Sigmoid colon (tissue), 6 donors: ENCODE measurements at regions not wholly inside any gene's neighbourhood (a gene's known extent, or its start where the extent isn't known, plus 50 kb on each side); places are given as distances from the start of the nearest gene placed in this dataset.
A peak's percentile ranks its signal among the peaks of the same experiment; 100 is the strongest.

Experiments used
- DNase-seq: peaks from one replicate; pipeline ENCODE4 v3.0.0-alpha.2; 2019
- H3K27ac ChIP-seq, 4 donors: fragments of 200-600 bp; sonication (generic); one replicate each; pipeline ENCODE4 v1.5.1; 2016 to 2019; ENCODE audit warnings: mild to moderate bottlenecking in 1 of 4
- H3K27me3 ChIP-seq, 3 donors: fragments of 200-600 bp; sonication (generic); one replicate each; pipeline ENCODE4 v1.5.1; 2019; ENCODE audit warnings: mild to moderate bottlenecking in 1 of 3
- H3K36me3 ChIP-seq, 4 donors: fragments of 200-600 bp; sonication (generic); one replicate each; pipeline ENCODE4 v1.5.1; 2016 to 2019
- H3K4me1 ChIP-seq, 4 donors: fragments of 200-600 bp; sonication (generic); one replicate each; pipeline ENCODE4 v1.5.1; 2017 to 2019
- H3K4me3 ChIP-seq, 4 donors: fragments of 200-600 bp; sonication (generic); one replicate each; pipeline ENCODE4 v1.5.1; 2017 to 2019; ENCODE audit warnings: mild to moderate bottlenecking in 2 of 4, moderate library complexity in 1 of 4
- H3K9me3 ChIP-seq, 4 donors: fragments of 200-600 bp in 3 of 4; sonication (generic) in 3 of 4; one replicate each; pipeline versions ENCODE4 v1.5.1 to v1.6.1; 2013 to 2019
- CTCF ChIP-seq, 4 experiments: fragments of 450-650 bp in 3 of 4; fragments of 200-600 bp in 1 of 4; IDR thresholded peaks; one replicate each; pipeline ENCODE4 v1.5.1; 2016 to 2019; ENCODE audit warnings: antibody characterized with exemption in 4 of 4, mild to moderate bottlenecking in 3 of 4, moderate library complexity in 2 of 4
- EP300 ChIP-seq, 4 donors: sonication (generic); formaldehyde crosslinking; IDR thresholded peaks; one replicate each; pipeline ENCODE4 v1.6.1; 2017; ENCODE audit warnings: antibody characterized with exemption in 4 of 4
- POLR2A ChIP-seq, 2 donors: fragments of 450-650 bp; IDR thresholded peaks; one replicate each; pipeline ENCODE4 v1.6.1; 2016; ENCODE audit warnings: antibody characterized with exemption in 2 of 2, mild to moderate bottlenecking in 2 of 2, moderate library complexity in 2 of 2
- POLR2AphosphoS5 ChIP-seq, 4 donors: sonication (generic); formaldehyde crosslinking; IDR thresholded peaks; one replicate each; pipeline ENCODE4 v1.6.1; 2017; ENCODE audit warnings: antibody characterized with exemption in 4 of 4
- WGBS, 2 donors: extraction: QIAGEN DNeasy Blood & Tissue Kit; methylation state at CpG; one replicate each; pipeline ENCODE4 v1.1.7; 2013; 5-methylcytosine and 5-hydroxymethylcytosine counted together
- intact Hi-C: fragments of 100-400 bp; cut with DNase I; formaldehyde crosslinking; loops from one replicate; pipeline ENCODE4 v1.15.1; 2023
- donor health status: healthy with polysubstance abuse.
- donor health status: healthy.

- no peaks in the 10 kb centered on the region for H3K4me1 ChIP-seq
- intact Hi-C loops = no loop called here
- no peak overlapping the region for H3K4me3 ChIP-seq
- no peak for DNase-seq
- no peaks in the 10 kb centered on the region for H3K27me3 ChIP-seq
- H3K9me3 ChIP-seq = no peaks in the 10 kb centered on the region
- 91 to 93% methylated on average over 7 of the region's 7 CpGs for WGBS, 2 donors
- TF ChIP-seq EP300 (IDR thresholded peaks at IDR 0.05) (no peak), POLR2A (IDR thresholded peaks at IDR 0.05) (no peak), CTCF (IDR thresholded peaks at IDR 0.05) (no peak), POLR2AphosphoS5 (IDR thresholded peaks at IDR 0.05) (no peak)
- no peak overlapping the region for H3K27ac ChIP-seq
- no peaks in the 10 kb centered on the region for H3K36me3 ChIP-seq
These were observed 886.5 kb upstream of the SOX9 start for GRCh38 chr17:71234349-71234748.

GRCh38 chr17:71237903-71238538 is 882.8 kb upstream of the SOX9 start:
- no peak for TF ChIP-seq EP300 (IDR thresholded peaks at IDR 0.05)
- no peak for TF ChIP-seq POLR2AphosphoS5 (IDR thresholded peaks at IDR 0.05)
- peak in 1 of 4 experiments; percentile 8 for TF ChIP-seq CTCF (IDR thresholded peaks at IDR 0.05)
- no peak for TF ChIP-seq POLR2A (IDR thresholded peaks at IDR 0.05)

GRCh38 chr17:71247441-71248015 is 873.3 kb upstream of the SOX9 start:
- Histone ChIP-seq H3K4me1 (no peaks in the 10 kb centered on the region), H3K36me3 (no peaks in the 10 kb centered on the region), H3K27ac (no peak overlapping the region), H3K27me3 (no peaks in the 10 kb centered on the region), H3K4me3 (no peak overlapping the region), H3K9me3 (no peaks in the 10 kb centered on the region)
- no peak for DNase-seq
- intact Hi-C loops = no loop called here
- WGBS, 2 donors = 85 to 90% methylated on average over 4 of the region's 4 CpGs
- TF ChIP-seq POLR2AphosphoS5 (IDR thresholded peaks at IDR 0.05) (no peak), POLR2A (IDR thresholded peaks at IDR 0.05) (no peak), EP300 (IDR thresholded peaks at IDR 0.05) (no peak), CTCF (IDR thresholded peaks at IDR 0.05) (no peak)

More at GRCh38 chr17:71237903-71238538, 882.8 kb upstream of the SOX9 start:
- Histone ChIP-seq H3K9me3 (no peaks in the 10 kb centered on the region), H3K36me3 (no peaks in the 10 kb centered on the region), H3K4me1 (no peaks in the 10 kb centered on the region), H3K27me3 (no peaks in the 10 kb centered on the region), H3K4me3 (no peak overlapping the region), H3K27ac (no peak overlapping the region)
- WGBS, 2 donors = 83 to 85% methylated on average over 1 of the region's 1 CpG
- intact Hi-C loops = no loop called here
- DNase-seq = no peak

- H3K27me3 ChIP-seq = no peaks in the 10 kb centered on the region
- TF ChIP-seq POLR2AphosphoS5 (IDR thresholded peaks at IDR 0.05) (no peak), EP300 (IDR thresholded peaks at IDR 0.05) (no peak), POLR2A (IDR thresholded peaks at IDR 0.05) (no peak)
- intact Hi-C loops = no loop called here
- H3K27ac ChIP-seq = no peak overlapping the region
- no peaks in the 10 kb centered on the region for H3K4me1 ChIP-seq
- no peaks in the 10 kb centered on the region for H3K36me3 ChIP-seq
- no peaks in the 10 kb centered on the region for H3K9me3 ChIP-seq
- no peak for DNase-seq
- WGBS, 2 donors = 64 to 70% methylated on average over 2 of the region's 2 CpGs
- no peak overlapping the region for H3K4me3 ChIP-seq
These were observed 869.5 kb upstream of the SOX9 start for GRCh38 chr17:71251276-71251675.

- no peaks in the 10 kb centered on the region for H3K27me3 ChIP-seq
- DNase-seq = no peak
- H3K36me3 ChIP-seq = no peaks in the 10 kb centered on the region
- no peak overlapping the region for H3K4me3 ChIP-seq
- H3K4me1 ChIP-seq = no peaks in the 10 kb centered on the region
- H3K9me3 ChIP-seq = no peaks in the 10 kb centered on the region
- no peak for TF ChIP-seq POLR2AphosphoS5 (IDR thresholded peaks at IDR 0.05)
- 75 to 86% methylated on average over 2 of the region's 2 CpGs for WGBS, 2 donors
- H3K27ac ChIP-seq = no peak overlapping the region
- intact Hi-C loops = no loop called here
These were observed 868.9 kb upstream of the SOX9 start for GRCh38 chr17:71251951-71252350.

- 0 to 92% methylated on average over 1 of the region's 1 CpG for WGBS, 2 donors
- no peak for TF ChIP-seq CTCF (IDR thresholded peaks at IDR 0.05)
- TF ChIP-seq POLR2AphosphoS5 (IDR thresholded peaks at IDR 0.05) = no peak
- TF ChIP-seq POLR2A (IDR thresholded peaks at IDR 0.05) = no peak
- TF ChIP-seq EP300 (IDR thresholded peaks at IDR 0.05) = no peak
- intact Hi-C loops = no loop called here
These were observed 868.4 kb upstream of the SOX9 start for GRCh38 chr17:71252436-71252835.

More at GRCh38 chr17:71252436-71252835, 868.4 kb upstream of the SOX9 start:
- Histone ChIP-seq H3K36me3 (no peaks in the 10 kb centered on the region), H3K9me3 (no peaks in the 10 kb centered on the region), H3K27me3 (no peaks in the 10 kb centered on the region), H3K27ac (no peak overlapping the region), H3K4me1 (no peaks in the 10 kb centered on the region), H3K4me3 (no peak overlapping the region)
- DNase-seq = no peak
